C4-2B (cell line): ENCODE measurements at regions not wholly inside any gene's neighbourhood (a gene's known extent, or its start where the extent isn't known, plus 50 kb on each side); places are given as distances from the start of the nearest gene placed in this dataset.

Source experiments
- ZFX ChIP-seq: fragments of 450-650 bp; IDR thresholded peaks from 2 replicates; pipeline ENCODE4 v1.6.1; 2017
- TF ChIP-seq, protein P1 (sequence below): fragments of 450-650 bp; conservative IDR thresholded peaks from 2 replicates; pipeline ENCODE4 v1.5.1; 2017; ENCODE audit warnings: mild to moderate bottlenecking

DNA sequence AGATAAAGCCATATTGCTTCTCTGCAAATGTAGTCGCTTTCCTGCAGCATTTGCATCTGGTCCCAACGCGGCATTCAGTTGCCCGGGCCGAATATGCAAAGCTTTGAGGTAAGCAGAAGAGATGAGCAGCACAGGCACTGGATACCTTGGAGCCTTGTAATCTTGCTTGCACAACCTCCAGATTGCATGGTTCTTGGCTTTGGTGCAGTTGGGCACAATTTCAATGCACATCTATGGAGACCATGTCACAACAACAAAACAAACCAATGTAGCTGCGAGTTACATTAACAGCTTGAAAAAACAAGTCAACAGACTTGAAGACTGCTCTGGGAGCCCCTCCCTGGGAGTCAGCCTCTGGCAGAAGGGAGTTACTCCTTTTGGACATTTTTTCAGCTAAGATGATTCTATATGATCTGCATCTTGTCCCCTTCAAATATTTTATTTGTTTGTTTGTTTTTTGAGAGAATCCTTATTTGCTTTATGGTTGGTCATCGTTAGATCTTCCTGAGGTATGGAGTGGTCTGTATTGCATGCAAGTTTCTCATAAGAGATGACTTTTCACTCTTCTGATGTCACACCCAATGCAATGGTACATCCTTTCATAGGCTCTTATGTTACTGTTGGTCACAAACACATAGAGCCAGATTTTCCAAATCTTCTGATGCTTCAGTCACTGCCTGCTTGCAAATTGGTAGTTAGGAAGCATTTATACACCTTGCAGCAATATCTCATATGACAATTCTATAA lies 113.5 kb downstream of the EFEMP1 start:
- TF ChIP-seq, protein P1, sequence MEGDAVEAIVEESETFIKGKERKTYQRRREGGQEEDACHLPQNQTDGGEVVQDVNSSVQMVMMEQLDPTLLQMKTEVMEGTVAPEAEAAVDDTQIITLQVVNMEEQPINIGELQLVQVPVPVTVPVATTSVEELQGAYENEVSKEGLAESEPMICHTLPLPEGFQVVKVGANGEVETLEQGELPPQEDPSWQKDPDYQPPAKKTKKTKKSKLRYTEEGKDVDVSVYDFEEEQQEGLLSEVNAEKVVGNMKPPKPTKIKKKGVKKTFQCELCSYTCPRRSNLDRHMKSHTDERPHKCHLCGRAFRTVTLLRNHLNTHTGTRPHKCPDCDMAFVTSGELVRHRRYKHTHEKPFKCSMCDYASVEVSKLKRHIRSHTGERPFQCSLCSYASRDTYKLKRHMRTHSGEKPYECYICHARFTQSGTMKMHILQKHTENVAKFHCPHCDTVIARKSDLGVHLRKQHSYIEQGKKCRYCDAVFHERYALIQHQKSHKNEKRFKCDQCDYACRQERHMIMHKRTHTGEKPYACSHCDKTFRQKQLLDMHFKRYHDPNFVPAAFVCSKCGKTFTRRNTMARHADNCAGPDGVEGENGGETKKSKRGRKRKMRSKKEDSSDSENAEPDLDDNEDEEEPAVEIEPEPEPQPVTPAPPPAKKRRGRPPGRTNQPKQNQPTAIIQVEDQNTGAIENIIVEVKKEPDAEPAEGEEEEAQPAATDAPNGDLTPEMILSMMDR: no peak
- no peak for TF ChIP-seq ZFX
